Right atrium auricular region (tissue), 2 donors: ENCODE measurements at regions not wholly inside any gene's neighbourhood (a gene's known extent, or its start where the extent isn't known, plus 50 kb on each side); places are given as distances from the start of the nearest gene placed in this dataset.

Experiments used
- DNase-seq: peaks from one replicate; pipeline ENCODE4 v3.0.0-alpha.2; 2019; ENCODE audit warnings: low spot score
- H3K27ac ChIP-seq, 2 donors: fragments of 200-600 bp; sonication (generic); 1 replicate in 1 of 2; 2 replicates in 1 of 2; pipeline ENCODE4 v1.5.1; 2016 to 2019
- H3K27me3 ChIP-seq, 2 donors: fragments of 200-600 bp; sonication (generic); one replicate each; pipeline versions ENCODE4 v1.5.1 to v1.6.0; 2017 to 2019
- H3K36me3 ChIP-seq: fragments of 200-600 bp; sonication (generic); one replicate; pipeline ENCODE4 v1.5.1; 2016
- H3K4me1 ChIP-seq, 2 donors: fragments of 200-600 bp; sonication (generic); one replicate each; pipeline versions ENCODE4 v1.5.1 to v1.6.0; 2017 to 2019
- H3K4me3 ChIP-seq, 2 donors: fragments of 200-600 bp; sonication (generic); 1 replicate in 1 of 2; 2 replicates in 1 of 2; pipeline ENCODE4 v1.5.1; 2017 to 2019; ENCODE audit warnings: mild to moderate bottlenecking in 1 of 2, moderate library complexity in 1 of 2
- H3K9me3 ChIP-seq, 2 donors: fragments of 200-600 bp; sonication (generic); one replicate each; pipeline ENCODE4 v1.5.1; 2019
- CTCF ChIP-seq, 2 donors: fragments of 200-600 bp; sonication (generic); IDR thresholded peaks; one replicate each; pipeline ENCODE4 v1.5.1; 2019; ENCODE audit warnings: antibody characterized with exemption in 2 of 2

DNA sequence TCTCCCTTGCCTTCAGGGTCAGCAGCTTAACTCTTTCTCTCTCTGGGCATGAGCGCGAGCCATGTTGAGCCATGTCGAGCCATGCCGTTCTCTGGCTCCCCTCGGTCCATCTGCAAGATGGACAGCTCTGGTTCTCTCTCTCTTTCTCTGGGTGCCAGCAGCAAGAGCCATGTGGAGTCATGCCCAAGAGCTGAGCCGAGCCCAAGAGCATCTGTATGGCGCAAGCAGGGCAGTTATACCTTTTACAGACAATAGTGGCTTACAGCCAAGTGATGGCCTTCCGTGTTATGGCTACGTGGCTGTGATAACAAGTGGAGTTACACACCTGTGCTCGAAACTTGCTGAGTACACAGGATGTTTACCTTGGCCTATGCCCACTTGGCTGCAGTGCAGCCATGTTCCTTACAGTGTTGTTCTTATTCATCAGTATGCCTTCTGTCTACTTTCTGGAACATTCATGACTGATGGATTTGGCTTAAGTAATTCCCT lies 327.7 kb downstream of the GLRX3 start:
- H3K27me3 ChIP-seq, result no peaks in the 10 kb centered on the region
- no peak for TF ChIP-seq CTCF (IDR thresholded peaks at IDR 0.05)
- DNase-seq, result peak; percentile 36
- H3K4me3 ChIP-seq, result no peak overlapping the region
- H3K27ac ChIP-seq, result no peak overlapping the region
- H3K9me3 ChIP-seq, result peaks cover 0 to 26% of the 10 kb centered on the region in 2 donors
- H3K4me1 ChIP-seq, result no peaks in the 10 kb centered on the region
- H3K36me3 ChIP-seq, result no peaks in the 10 kb centered on the region

DNA sequence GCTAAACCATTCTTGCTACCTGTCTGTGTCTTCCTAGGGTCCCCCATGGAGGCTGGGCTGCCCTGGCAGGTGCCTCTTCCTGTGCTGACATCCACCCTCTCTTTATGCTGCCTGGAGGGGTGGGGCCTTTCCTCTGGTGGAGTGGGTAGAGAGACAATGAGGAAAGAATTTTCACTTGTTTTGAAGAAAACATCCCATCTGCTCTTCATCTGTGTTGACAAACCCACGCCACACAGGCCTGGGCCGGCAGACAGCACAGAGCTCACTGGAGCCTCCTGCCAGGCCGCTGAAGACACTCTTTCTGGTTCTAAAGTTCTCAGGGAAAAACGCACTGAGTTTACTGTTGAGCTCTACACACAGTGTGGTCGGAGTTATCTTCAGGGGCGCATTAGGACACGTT lies 328.2 kb downstream of the GLRX3 start:
- H3K27me3 ChIP-seq, result no peaks in the 10 kb centered on the region
- H3K4me3 ChIP-seq, result no peak overlapping the region
- no peak for TF ChIP-seq CTCF (IDR thresholded peaks at IDR 0.05)
- DNase-seq, result peak; percentile 21
- no peak overlapping the region for H3K27ac ChIP-seq
- H3K36me3 ChIP-seq, result no peaks in the 10 kb centered on the region
- H3K4me1 ChIP-seq, result no peaks in the 10 kb centered on the region
- H3K9me3 ChIP-seq, result peaks cover 0 to 28% of the 10 kb centered on the region in 2 donors

DNA sequence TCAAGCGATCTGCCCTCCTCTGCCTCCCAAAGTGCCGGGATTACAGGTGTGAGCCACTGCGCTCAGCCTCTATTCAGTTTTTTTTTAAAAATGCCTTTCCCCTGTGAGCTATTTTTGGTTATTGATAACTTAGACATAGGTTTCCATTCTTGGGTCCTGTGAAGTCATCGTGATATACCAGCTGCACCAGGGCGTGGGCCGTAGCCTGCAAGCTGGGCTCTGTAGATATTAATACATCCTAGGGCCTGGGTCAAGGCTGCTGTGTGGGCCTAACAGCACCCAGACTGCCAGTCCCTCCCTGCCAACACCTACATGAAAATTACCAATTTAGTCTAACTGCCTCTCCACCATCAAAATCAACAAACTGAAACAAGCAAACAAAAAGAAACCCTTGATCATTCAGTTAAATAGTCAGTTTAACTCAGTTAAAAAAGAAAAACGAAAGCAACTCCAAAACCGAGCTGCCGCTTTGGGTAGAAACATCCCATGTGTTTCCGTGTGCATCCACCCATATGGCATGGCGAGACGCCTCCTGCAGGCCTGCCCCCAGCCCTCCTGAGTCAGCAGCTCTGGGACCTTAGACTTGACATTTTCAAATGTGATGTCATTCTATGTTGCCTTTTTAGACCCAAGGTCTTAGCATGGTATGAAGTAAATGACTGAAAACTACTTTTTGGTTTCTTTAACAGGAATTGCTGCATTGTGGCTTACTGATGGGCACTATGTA lies 330.2 kb downstream of the GLRX3 start:
- Histone ChIP-seq H3K4me1 (no peaks in the 10 kb centered on the region), H3K36me3 (no peaks in the 10 kb centered on the region), H3K27ac (no peak overlapping the region), H3K9me3 (peaks cover 0 to 28% of the 10 kb centered on the region in 2 donors), H3K27me3 (no peaks in the 10 kb centered on the region), H3K4me3 (no peak overlapping the region)
- peak; percentile 18 for DNase-seq
- no peak for TF ChIP-seq CTCF (IDR thresholded peaks at IDR 0.05)

- Histone ChIP-seq H3K9me3 (peaks cover 0 to 28% of the 10 kb centered on the region in 2 donors), H3K4me1 (no peaks in the 10 kb centered on the region), H3K27me3 (no peaks in the 10 kb centered on the region), H3K4me3 (no peak overlapping the region), H3K36me3 (no peaks in the 10 kb centered on the region), H3K27ac (no peak overlapping the region)
- TF ChIP-seq CTCF (IDR thresholded peaks at IDR 0.05), result no peak
- no peak for DNase-seq
Measured at GRCh38 chr10:130470286-130470685, 334.1 kb downstream of the GLRX3 start.

GRCh38 chr10:130470973-130471372 lies 334.8 kb downstream of the GLRX3 start:
- TF ChIP-seq CTCF (IDR thresholded peaks at IDR 0.05), result no peak
- Histone ChIP-seq H3K27ac (no peak overlapping the region), H3K27me3 (no peaks in the 10 kb centered on the region), H3K4me1 (no peaks in the 10 kb centered on the region), H3K4me3 (no peak overlapping the region), H3K36me3 (no peaks in the 10 kb centered on the region), H3K9me3 (peaks cover 0 to 28% of the 10 kb centered on the region in 2 donors)
- no peak for DNase-seq

DNA sequence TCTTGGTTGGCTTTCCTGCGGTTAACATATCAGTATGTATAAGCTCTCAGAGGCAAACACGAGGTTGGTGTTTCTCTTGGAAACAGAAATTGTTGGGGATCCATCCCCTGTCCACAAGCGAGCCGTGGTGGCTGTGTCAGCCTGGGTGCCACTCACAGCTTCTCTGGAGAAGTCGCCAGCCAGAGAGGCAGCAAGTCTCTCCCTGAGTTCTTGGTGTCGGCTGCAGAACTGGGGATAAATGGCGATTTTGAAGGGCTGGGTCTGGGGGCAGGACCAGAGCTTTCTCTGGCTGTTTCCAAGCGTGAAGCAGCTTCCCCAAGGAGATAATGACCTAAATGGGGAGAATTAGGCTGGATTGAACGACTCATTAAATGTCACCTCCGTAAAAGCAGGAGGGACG lies 335.3 kb downstream of the GLRX3 start:
- DNase-seq, result no peak
- H3K36me3 ChIP-seq, result no peaks in the 10 kb centered on the region
- H3K27me3 ChIP-seq, result no peaks in the 10 kb centered on the region
- no peak overlapping the region for H3K4me3 ChIP-seq
- H3K27ac ChIP-seq, result no peak overlapping the region
- TF ChIP-seq CTCF (IDR thresholded peaks at IDR 0.05), result no peak
- H3K9me3 ChIP-seq, result peaks cover 0 to 26% of the 10 kb centered on the region in 2 donors
- H3K4me1 ChIP-seq, result no peaks in the 10 kb centered on the region
